Sigmoid colon (tissue), 4 donors: ENCODE measurements at regions not wholly inside any gene's neighbourhood (a gene's known extent, or its start where the extent isn't known, plus 50 kb on each side); places are given as distances from the start of the nearest gene placed in this dataset.

ENCODE experiments used
- CTCF ChIP-seq, 4 experiments: fragments of 450-650 bp in 3 of 4; fragments of 200-600 bp in 1 of 4; IDR thresholded peaks; one replicate each; pipeline ENCODE4 v1.5.1; 2016 to 2019; ENCODE audit warnings: antibody characterized with exemption in 4 of 4, mild to moderate bottlenecking in 3 of 4, moderate library complexity in 2 of 4
- EP300 ChIP-seq, 4 donors: sonication (generic); formaldehyde crosslinking; IDR thresholded peaks; one replicate each; pipeline ENCODE4 v1.6.1; 2017; ENCODE audit warnings: antibody characterized with exemption in 4 of 4
- POLR2A ChIP-seq, 2 donors: fragments of 450-650 bp; IDR thresholded peaks; one replicate each; pipeline ENCODE4 v1.6.1; 2016; ENCODE audit warnings: antibody characterized with exemption in 2 of 2, mild to moderate bottlenecking in 2 of 2, moderate library complexity in 2 of 2
- POLR2AphosphoS5 ChIP-seq, 4 donors: sonication (generic); formaldehyde crosslinking; IDR thresholded peaks; one replicate each; pipeline ENCODE4 v1.6.1; 2017; ENCODE audit warnings: antibody characterized with exemption in 4 of 4

DNA sequence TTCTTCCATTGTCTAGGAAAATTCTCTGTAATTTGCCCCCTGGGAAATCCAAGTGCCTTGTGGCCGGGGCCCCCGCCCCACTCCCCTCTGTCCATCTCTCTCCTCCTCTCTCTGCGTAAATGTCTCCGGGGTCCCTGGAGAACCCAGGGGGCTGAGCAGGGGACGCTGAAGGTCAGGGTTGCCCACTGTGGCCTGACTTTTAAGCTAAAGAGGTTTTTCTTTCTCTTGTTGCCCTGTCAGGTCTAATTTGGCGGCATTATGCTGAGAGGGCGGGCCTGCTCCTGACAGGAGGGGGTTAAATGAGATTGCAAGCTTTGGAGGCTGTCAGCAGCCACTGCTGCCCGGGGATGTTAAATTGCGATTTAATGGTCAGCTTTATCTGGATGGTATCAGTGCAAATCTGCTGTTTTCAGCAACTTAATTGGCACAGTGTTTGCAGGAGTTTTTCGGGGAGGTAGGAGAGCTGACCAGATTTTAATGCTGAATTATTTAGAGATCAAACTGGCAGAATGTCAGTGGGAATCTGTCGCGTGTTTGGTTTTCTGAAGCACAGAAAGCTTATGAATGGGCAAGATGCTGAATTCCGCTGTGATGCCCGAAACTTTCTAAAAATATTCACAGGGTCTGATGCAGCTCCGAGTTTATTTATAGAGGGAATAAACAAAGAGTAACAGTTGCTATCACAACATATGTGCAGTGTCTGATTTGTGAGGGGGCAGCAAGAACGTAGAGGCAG lies 93.2 kb upstream of the SOX1 start:
- no peak for TF ChIP-seq CTCF (IDR thresholded peaks at IDR 0.05)
- TF ChIP-seq POLR2A (IDR thresholded peaks at IDR 0.05), result no peak
- TF ChIP-seq POLR2AphosphoS5 (IDR thresholded peaks at IDR 0.05), result no peak
- TF ChIP-seq EP300 (IDR thresholded peaks at IDR 0.05), result no peak
